ENCODE measurements at regions not wholly inside any gene's neighbourhood (a gene's known extent, or its start where the extent isn't known, plus 50 kb on each side); places are given as distances from the start of the nearest gene placed in this dataset.

GRCh38 chr4:58225460-58225859, 1115.3 kb upstream of the IGFBP7 start:
- Histone ChIP-seq H3K9me3 (replicated peaks; ENCODE audit: control insufficient read depth, insufficient read depth, low read length) (no peaks in the 10 kb centered on the region), H4K20me1 (replicated peaks; ENCODE audit: control insufficient read depth, extremely low read depth, insufficient read depth, low read length) (no peaks in the 10 kb centered on the region), H3K4me2 (ENCODE audit: insufficient read depth, low read length) (no peak overlapping the region), H3K4me1 (ENCODE audit: control insufficient read depth, extremely low read depth, insufficient read depth, low read length) (no peaks in the 10 kb centered on the region), H3K36me3 (ENCODE audit: control insufficient read depth in 2 of 2, extremely low read depth in 1 of 2, insufficient read depth in 2 of 2, low read length in 2 of 2) (no peaks in the 10 kb centered on the region), H3K79me2 (ENCODE audit: control insufficient read depth, insufficient read depth, low read length) (no peaks in the 10 kb centered on the region), H3K27me3 (ENCODE audit: control insufficient read depth in 2 of 2, insufficient read depth in 2 of 2, low read length in 2 of 2) (no peaks in the 10 kb centered on the region), H3K9me1 (replicated peaks; ENCODE audit: control insufficient read depth, extremely low read depth, insufficient read depth, low read length) (no peaks in the 10 kb centered on the region), H3K9ac (replicated peaks; ENCODE audit: extremely low read depth, insufficient read depth, low read length) (no peak overlapping the region), H2AFZ (ENCODE audit: low read depth, low read length) (no peak overlapping the region), H3K27ac (ENCODE audit: insufficient read depth, low read depth, low read length) (no peak overlapping the region), H3K4me3 (replicated peaks in 1 of 3; ENCODE audit: insufficient read depth in 1 of 3, low read depth in 1 of 3, low read length in 3 of 3) (no peak overlapping the region)
- ChIA-PET POLR2A (no interaction called here), CTCF (no interaction called here)
- DNase-seq (ENCODE audit: low read depth, low spot score): no peak
- TF ChIP-seq POLR2A (IDR thresholded peaks at IDR 0.05; ENCODE audit: low read depth, low read length) (no peak), JUN (IDR thresholded peaks at IDR 0.05; ENCODE audit: borderline replicate concordance, insufficient read depth, insufficient read length, low read depth) (no peak), CTCF (IDR thresholded peaks at IDR 0.05; ENCODE audit: extremely low read depth in 1 of 2, insufficient read depth in 1 of 2, low read depth in 1 of 2, low read length in 2 of 2) (no peak), EZH2 (IDR thresholded peaks at IDR 0.05; ENCODE audit: borderline replicate concordance, low read depth, low read length, severe bottlenecking) (no peak), MAX (IDR thresholded peaks at IDR 0.05; ENCODE audit: insufficient read depth, insufficient read length) (no peak), FOS (IDR thresholded peaks at IDR 0.05; ENCODE audit: borderline replicate concordance, insufficient read depth, low read length) (no peak), GATA2 (IDR thresholded peaks at IDR 0.05; ENCODE audit: insufficient read depth, insufficient read length, low read depth, low read length) (no peak), POLR2AphosphoS5 (IDR thresholded peaks at IDR 0.05; ENCODE audit: insufficient read depth, low read depth, low read length) (no peak), MYC (IDR thresholded peaks at IDR 0.05; ENCODE audit: low read depth, low read length) (no peak)
- dilution Hi-C loops (cut with MboI; ENCODE audit: extremely low pct_ligation_motif_present, low sequenced_read_pairs): no loop called here
- BruUV-seq (replicated peaks): no TSS peak
- no peak for FAIRE-seq
- intact Hi-C loops (cut with micrococcal nuclease): no loop called here

All from endothelial cell of umbilical vein (primary cell).